Large intestine (tissue), 3 donors: ENCODE measurements at regions not wholly inside any gene's neighbourhood (a gene's known extent, or its start where the extent isn't known, plus 50 kb on each side); places are given as distances from the start of the nearest gene placed in this dataset.

Source experiments
- DNase-seq, 2 donors: peaks; one replicate each; pipeline versions ENCODE4 v3.0.0 to v3.0.0-alpha.2; 2013
- H3K27ac ChIP-seq: one replicate; pipeline ENCODE4 v1.5.1; 2013; ENCODE audit warnings: low read length
- H3K27me3 ChIP-seq: 2 replicates; pipeline ENCODE4 v1.6.1; 2013; ENCODE audit warnings: low read length; ENCODE audit not compliant: control insufficient read depth, insufficient read depth
- H3K36me3 ChIP-seq: 2 replicates; pipeline ENCODE4 v1.6.1; 2013; ENCODE audit warnings: low read length; ENCODE audit not compliant: control insufficient read depth, insufficient read depth
- H3K4me1 ChIP-seq: one replicate; pipeline ENCODE4 v1.6.1; 2013; ENCODE audit warnings: low read length; ENCODE audit not compliant: control insufficient read depth, insufficient read depth
- H3K4me3 ChIP-seq: one replicate; pipeline ENCODE4 v1.5.1; 2013; ENCODE audit warnings: low read length
- H3K9me3 ChIP-seq: one replicate; pipeline ENCODE4 v1.6.1; 2013; ENCODE audit warnings: mild to moderate bottlenecking, low read depth, low read length, moderate library complexity; ENCODE audit not compliant: control insufficient read depth
- WGBS: methylation state at CpG from one replicate; pipeline ENCODE4 v1.1.5; 2013; ENCODE audit warnings: low lambda C conversion rate; ENCODE audit not compliant: insufficient coverage; 5-methylcytosine and 5-hydroxymethylcytosine counted together

- Histone ChIP-seq H3K27ac (peak overlapping the region; percentile 16), H3K4me1 (peaks cover 53% of the 10 kb centered on the region), H3K27me3 (peaks cover 18% of the 10 kb centered on the region), H3K9me3 (peaks cover 6% of the 10 kb centered on the region), H3K36me3 (no peaks in the 10 kb centered on the region), H3K4me3 (no peak overlapping the region)
- WGBS: no CpG with 5 or more reads among the region's 9 CpGs
- no peak for DNase-seq
Observed at GRCh38 chr5:139743001-139743771, 52.4 kb upstream of the PSD2 start.

- peaks cover 58% of the 10 kb centered on the region for H3K4me1 ChIP-seq
- peaks cover 6% of the 10 kb centered on the region for H3K9me3 ChIP-seq
- no CpG with 5 or more reads among the region's 2 CpGs for WGBS
- peak in 1 of 2 donors; percentile 1 for DNase-seq
- H3K36me3 ChIP-seq: no peaks in the 10 kb centered on the region
- H3K27ac ChIP-seq: no peak overlapping the region
- H3K27me3 ChIP-seq: peaks cover 24% of the 10 kb centered on the region
- H3K4me3 ChIP-seq: no peak overlapping the region
Observed at GRCh38 chr5:139743804-139744203, 51.8 kb upstream of the PSD2 start.

GRCh38 chr5:139744471-139745131 is 51.0 kb upstream of the PSD2 start:
- Histone ChIP-seq H3K4me1 (peaks cover 55% of the 10 kb centered on the region), H3K36me3 (no peaks in the 10 kb centered on the region), H3K9me3 (peaks cover 6% of the 10 kb centered on the region), H3K27me3 (peaks cover 30% of the 10 kb centered on the region), H3K27ac (no peak overlapping the region), H3K4me3 (no peak overlapping the region)
- WGBS: no CpG with 5 or more reads among the region's 12 CpGs
- peak in 1 of 2 donors; percentile 5 for DNase-seq

GRCh38 chr5:139745132-139745799 is 50.3 kb upstream of the PSD2 start:
- no peaks in the 10 kb centered on the region for H3K36me3 ChIP-seq
- H3K9me3 ChIP-seq: peaks cover 6% of the 10 kb centered on the region
- DNase-seq: peak; percentile 50 to 60
- peaks cover 30% of the 10 kb centered on the region for H3K27me3 ChIP-seq
- WGBS: no CpG with 5 or more reads among the region's 17 CpGs
- H3K27ac ChIP-seq: no peak overlapping the region
- peaks cover 55% of the 10 kb centered on the region for H3K4me1 ChIP-seq
- no peak overlapping the region for H3K4me3 ChIP-seq

GRCh38 chr5:139745800-139746690 is 49.6 kb upstream of the PSD2 start:
- DNase-seq: peak; percentile 59 to 85
- Histone ChIP-seq H3K36me3 (no peaks in the 10 kb centered on the region), H3K27ac (no peak overlapping the region), H3K4me3 (peak overlapping the region; percentile 53), H3K4me1 (peaks cover 55% of the 10 kb centered on the region), H3K9me3 (peaks cover 6% of the 10 kb centered on the region), H3K27me3 (peaks cover 30% of the 10 kb centered on the region)
- no CpG with 5 or more reads among the region's 44 CpGs for WGBS
